ENCODE measurements at regions not wholly inside any gene's neighbourhood (a gene's known extent, or its start where the extent isn't known, plus 50 kb on each side); places are given as distances from the start of the nearest gene placed in this dataset.

GRCh38 chr2:154580767-154581166 is 117.7 kb upstream of the KCNJ3 start:
- TF ChIP-seq CHD2 (IDR thresholded peaks at IDR 0.05; ENCODE audit: low read depth, low read length) = no peak
- no peak for TF ChIP-seq RAD21 (CRISPR knock-in tag; conservative IDR thresholded peaks at IDR 0.05 in 1 of 2, IDR thresholded peaks at IDR 0.05 in 1 of 2)

Measured in K562 (cell line).